Lower lobe of right lung (tissue), 2 donors: ENCODE measurements at regions not wholly inside any gene's neighbourhood (a gene's known extent, or its start where the extent isn't known, plus 50 kb on each side); places are given as distances from the start of the nearest gene placed in this dataset.

Source experiments
- ATAC-seq, 2 donors: fragments of 200-7000 bp; cut with Tn5 transposase; one replicate each; pipeline ENCODE4 v1.9.1; 2020 to 2022; ENCODE audit warnings: mild to moderate bottlenecking in 2 of 2, moderate library complexity in 2 of 2
- DNase-seq: peaks from one replicate; pipeline ENCODE4 v3.0.0-alpha.2; 2020
- H3K27ac ChIP-seq: fragments of 200-600 bp; one replicate; pipeline ENCODE4 v1.8.0; 2022
- H3K27me3 ChIP-seq: fragments of 200-600 bp; one replicate; pipeline ENCODE4 v1.8.0; 2022; ENCODE audit warnings: low read depth
- H3K36me3 ChIP-seq: fragments of 200-600 bp; one replicate; pipeline ENCODE4 v1.8.0; 2022; ENCODE audit warnings: mild to moderate bottlenecking
- H3K4me1 ChIP-seq: fragments of 200-600 bp; one replicate; pipeline ENCODE4 v1.8.0; 2022
- H3K4me3 ChIP-seq: fragments of 200-600 bp; one replicate; pipeline ENCODE4 v1.8.0; 2022; ENCODE audit warnings: mild to moderate bottlenecking
- H3K9me3 ChIP-seq: fragments of 200-600 bp; one replicate; pipeline ENCODE4 v1.8.0; 2022
- intact Hi-C: fragments of 100-400 bp; cut with DNase I; formaldehyde crosslinking; loops from one replicate; pipeline ENCODE4 v1.11.0; 2022
- TF ChIP-seq, protein P1 (sequence below): fragments of 200-600 bp; IDR thresholded peaks from one replicate; pipeline ENCODE4 v1.8.0; 2022; ENCODE audit warnings: antibody characterized with exemption, mild to moderate bottlenecking
- donor health status: DM: no; HTN: yes; CAD: no; lungs with severe emphysema.

DNA sequence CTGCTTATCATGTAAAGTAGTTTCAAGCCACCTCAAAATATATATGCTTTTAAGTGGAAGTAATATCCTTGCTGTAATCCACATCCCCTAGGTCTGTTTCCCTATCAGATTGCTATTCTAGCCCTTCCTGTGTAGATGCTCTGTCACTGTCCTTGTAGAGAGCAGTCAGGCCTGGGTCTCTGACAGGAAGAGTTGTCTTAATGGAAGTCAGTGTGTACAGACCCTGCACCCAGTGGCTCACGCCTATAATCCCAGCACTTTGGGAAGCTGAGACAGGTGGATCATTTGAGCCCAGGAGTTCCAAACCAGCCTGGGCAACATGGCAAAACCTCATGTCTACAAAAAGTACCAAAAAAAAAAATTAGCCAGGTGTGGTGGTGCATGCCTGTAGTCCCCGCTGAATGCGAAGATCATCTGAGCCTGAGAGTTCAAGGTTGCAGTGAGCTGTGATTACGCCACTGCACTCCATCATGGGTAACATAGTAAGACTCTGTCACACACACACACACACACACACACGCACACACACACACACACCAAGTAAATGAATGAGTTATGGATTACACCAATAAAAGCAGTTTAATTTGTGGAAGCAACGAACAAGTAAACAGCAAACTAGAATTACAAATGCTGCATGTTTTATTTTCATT is 70.2 kb upstream of the DSC1 start:
- ATAC-seq (no peak), DNase-seq (no peak)
- Histone ChIP-seq H3K27me3 (no peaks in the 10 kb centered on the region), H3K36me3 (no peaks in the 10 kb centered on the region), H3K27ac (no peak overlapping the region), H3K4me3 (no peak overlapping the region), H3K9me3 (no peaks in the 10 kb centered on the region), H3K4me1 (no peaks in the 10 kb centered on the region)
- TF ChIP-seq, protein P1, sequence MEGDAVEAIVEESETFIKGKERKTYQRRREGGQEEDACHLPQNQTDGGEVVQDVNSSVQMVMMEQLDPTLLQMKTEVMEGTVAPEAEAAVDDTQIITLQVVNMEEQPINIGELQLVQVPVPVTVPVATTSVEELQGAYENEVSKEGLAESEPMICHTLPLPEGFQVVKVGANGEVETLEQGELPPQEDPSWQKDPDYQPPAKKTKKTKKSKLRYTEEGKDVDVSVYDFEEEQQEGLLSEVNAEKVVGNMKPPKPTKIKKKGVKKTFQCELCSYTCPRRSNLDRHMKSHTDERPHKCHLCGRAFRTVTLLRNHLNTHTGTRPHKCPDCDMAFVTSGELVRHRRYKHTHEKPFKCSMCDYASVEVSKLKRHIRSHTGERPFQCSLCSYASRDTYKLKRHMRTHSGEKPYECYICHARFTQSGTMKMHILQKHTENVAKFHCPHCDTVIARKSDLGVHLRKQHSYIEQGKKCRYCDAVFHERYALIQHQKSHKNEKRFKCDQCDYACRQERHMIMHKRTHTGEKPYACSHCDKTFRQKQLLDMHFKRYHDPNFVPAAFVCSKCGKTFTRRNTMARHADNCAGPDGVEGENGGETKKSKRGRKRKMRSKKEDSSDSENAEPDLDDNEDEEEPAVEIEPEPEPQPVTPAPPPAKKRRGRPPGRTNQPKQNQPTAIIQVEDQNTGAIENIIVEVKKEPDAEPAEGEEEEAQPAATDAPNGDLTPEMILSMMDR = no peak
- intact Hi-C loops = no loop called here

DNA sequence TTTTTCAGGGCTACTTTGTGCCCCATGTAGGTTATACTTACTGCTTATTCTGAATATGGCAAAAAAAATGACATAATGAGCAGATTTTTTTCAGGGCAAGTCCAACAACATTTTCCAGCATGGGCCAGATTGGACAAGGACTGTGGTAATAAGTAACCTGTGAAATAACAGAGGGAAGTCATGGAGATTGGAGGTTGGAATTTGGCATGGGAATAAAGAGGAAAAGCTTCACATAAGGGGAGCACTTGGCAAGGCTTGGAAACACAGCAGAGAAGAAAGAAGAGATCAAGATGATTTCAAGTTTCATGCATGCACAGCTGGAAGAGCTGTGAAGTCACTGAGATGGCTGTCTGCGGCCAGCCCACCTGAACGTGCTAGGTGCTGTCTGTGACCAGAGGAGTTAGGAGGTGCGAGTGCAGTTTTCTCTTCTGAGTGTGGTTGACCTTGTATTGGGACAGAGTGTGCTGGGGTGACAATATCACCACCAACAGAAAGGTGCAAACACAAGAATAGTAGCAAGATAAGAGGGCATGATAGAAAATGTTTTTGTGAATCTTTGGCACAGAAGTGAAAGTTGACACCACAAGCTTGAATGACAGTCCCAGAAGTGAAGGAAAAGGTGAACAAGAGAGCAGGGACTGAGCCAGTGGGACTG is 71.1 kb upstream of the DSC1 start:
- no peak overlapping the region for H3K4me3 ChIP-seq
- no peaks in the 10 kb centered on the region for H3K36me3 ChIP-seq
- no peaks in the 10 kb centered on the region for H3K27me3 ChIP-seq
- DNase-seq (no peak), ATAC-seq (no peak)
- intact Hi-C loops = no loop called here
- no peaks in the 10 kb centered on the region for H3K4me1 ChIP-seq
- TF ChIP-seq, protein P1 = no peak
- H3K9me3 ChIP-seq = no peaks in the 10 kb centered on the region
- no peak overlapping the region for H3K27ac ChIP-seq

DNA sequence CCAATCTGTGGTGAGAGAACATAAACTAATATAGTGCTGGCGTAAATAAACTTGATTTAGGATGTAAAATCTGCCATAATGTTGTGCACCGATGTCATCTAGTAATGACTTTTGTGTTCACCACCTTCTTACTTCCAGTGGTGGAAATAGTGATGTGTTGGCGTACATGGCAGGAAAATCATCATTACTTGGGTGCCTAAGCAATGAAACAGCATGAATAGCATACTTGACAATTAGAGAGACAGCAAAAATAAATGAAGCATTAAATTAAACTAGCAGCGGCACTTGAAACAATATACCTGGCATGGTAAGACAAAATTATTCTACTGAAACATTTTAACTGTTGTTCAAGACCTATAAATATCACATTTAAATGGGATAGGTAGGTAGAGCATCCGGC is 73.2 kb upstream of the DSC1 start:
- no peak overlapping the region for H3K27ac ChIP-seq
- DNase-seq (no peak), ATAC-seq (no peak)
- no peaks in the 10 kb centered on the region for H3K4me1 ChIP-seq
- H3K36me3 ChIP-seq = no peaks in the 10 kb centered on the region
- intact Hi-C loops = no loop called here
- no peaks in the 10 kb centered on the region for H3K27me3 ChIP-seq
- H3K9me3 ChIP-seq = no peaks in the 10 kb centered on the region
- no peak overlapping the region for H3K4me3 ChIP-seq
- TF ChIP-seq, protein P1 = no peak

DNA sequence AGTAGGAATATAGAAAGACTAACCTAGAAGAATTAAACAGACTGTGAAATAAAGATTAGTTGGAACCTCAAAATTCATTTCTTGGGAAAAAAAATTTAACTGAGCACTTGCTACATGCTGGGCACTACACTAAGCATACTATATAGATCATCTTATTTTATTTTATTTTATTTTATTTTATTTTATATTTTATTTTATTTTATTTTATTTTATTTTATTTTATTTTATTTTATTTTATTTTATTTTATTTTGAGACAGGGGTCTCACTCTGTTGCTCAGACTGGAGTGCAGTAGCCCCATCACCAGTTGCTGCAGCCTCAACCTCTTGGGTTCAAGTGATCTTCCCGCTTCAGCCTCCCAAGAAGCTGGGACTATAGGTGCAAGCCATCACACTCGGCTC is 74.5 kb upstream of the DSC1 start:
- no peak for DNase-seq
- TF ChIP-seq, protein P1 = no peak
- no peak for ATAC-seq
- intact Hi-C loops = no loop called here
- Histone ChIP-seq H3K36me3 (no peaks in the 10 kb centered on the region), H3K27me3 (no peaks in the 10 kb centered on the region), H3K4me1 (no peaks in the 10 kb centered on the region), H3K9me3 (no peaks in the 10 kb centered on the region), H3K27ac (no peak overlapping the region), H3K4me3 (no peak overlapping the region)

DNA sequence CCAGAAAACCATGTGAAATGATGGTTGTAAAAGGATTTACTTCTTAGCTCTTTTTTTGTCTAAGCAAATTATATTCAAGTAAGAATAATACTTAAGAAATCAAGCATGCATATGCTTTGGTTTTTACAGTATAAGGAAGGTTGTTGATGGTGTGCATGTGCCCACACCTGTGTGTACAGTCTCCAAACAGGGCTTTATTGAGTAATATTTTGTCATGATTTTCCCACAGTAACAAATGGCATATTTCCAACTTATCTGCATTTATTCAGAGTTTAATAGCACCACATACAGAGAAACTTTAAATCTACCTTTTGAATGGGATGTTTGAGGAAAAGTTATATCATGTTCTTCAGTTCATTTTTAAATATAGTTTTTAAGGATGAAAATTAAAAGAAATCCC is 76.5 kb upstream of the DSG1 start:
- no peaks in the 10 kb centered on the region for H3K9me3 ChIP-seq
- ATAC-seq = no peak
- no peaks in the 10 kb centered on the region for H3K27me3 ChIP-seq
- no peaks in the 10 kb centered on the region for H3K4me1 ChIP-seq
- H3K36me3 ChIP-seq = no peaks in the 10 kb centered on the region
- H3K4me3 ChIP-seq = no peak overlapping the region
- DNase-seq = no peak
- no peak overlapping the region for H3K27ac ChIP-seq
- intact Hi-C loops = no loop called here
- TF ChIP-seq, protein P1 = no peak
